Colonic mucosa (tissue), 4 donors: ENCODE measurements at regions not wholly inside any gene's neighbourhood (a gene's known extent, or its start where the extent isn't known, plus 50 kb on each side); places are given as distances from the start of the nearest gene placed in this dataset.
"Not testable (repeated sequence)": the region's sequence is repeated elsewhere in the genome, so short reads cannot be mapped to it uniquely, and the experiment has no call there.

Experiments used
- DNase-seq: peaks from one replicate; pipeline ENCODE4 v3.0.0-alpha.2; 2020
- H3K27ac ChIP-seq: fragments of 200-600 bp; one replicate; pipeline ENCODE4 v1.8.0; 2021
- H3K27me3 ChIP-seq: fragments of 200-600 bp; one replicate; pipeline ENCODE4 v1.8.0; 2021
- H3K36me3 ChIP-seq: fragments of 200-600 bp; one replicate; pipeline ENCODE4 v1.8.0; 2021
- H3K4me1 ChIP-seq: fragments of 200-600 bp; one replicate; pipeline ENCODE4 v1.8.0; 2021; ENCODE audit warnings: mild to moderate bottlenecking
- H3K4me3 ChIP-seq: fragments of 200-600 bp; one replicate; pipeline ENCODE4 v1.8.0; 2021
- H3K9ac ChIP-seq, 2 donors: one replicate each; pipeline ENCODE4 v1.7.0; 2013; ENCODE audit warnings: control low read depth in 2 of 2, low read depth in 2 of 2, low read length in 2 of 2
- H3K9me3 ChIP-seq: fragments of 200-600 bp; one replicate; pipeline ENCODE4 v1.8.0; 2021
- intact Hi-C: fragments of 100-400 bp; cut with DNase I; formaldehyde crosslinking; loops from one replicate; pipeline ENCODE4 v1.14.1; 2022
- TF ChIP-seq, protein P1 (sequence below): fragments of 200-600 bp; IDR thresholded peaks from one replicate; pipeline ENCODE4 v1.8.0; 2022; ENCODE audit warnings: antibody characterized with exemption, mild to moderate bottlenecking
- donor health status: healthy.
- donor health status: DM: no; HTN: no; CAD: no.
- donor health status: DM: no; HTN: no; CAD: no.

DNA sequence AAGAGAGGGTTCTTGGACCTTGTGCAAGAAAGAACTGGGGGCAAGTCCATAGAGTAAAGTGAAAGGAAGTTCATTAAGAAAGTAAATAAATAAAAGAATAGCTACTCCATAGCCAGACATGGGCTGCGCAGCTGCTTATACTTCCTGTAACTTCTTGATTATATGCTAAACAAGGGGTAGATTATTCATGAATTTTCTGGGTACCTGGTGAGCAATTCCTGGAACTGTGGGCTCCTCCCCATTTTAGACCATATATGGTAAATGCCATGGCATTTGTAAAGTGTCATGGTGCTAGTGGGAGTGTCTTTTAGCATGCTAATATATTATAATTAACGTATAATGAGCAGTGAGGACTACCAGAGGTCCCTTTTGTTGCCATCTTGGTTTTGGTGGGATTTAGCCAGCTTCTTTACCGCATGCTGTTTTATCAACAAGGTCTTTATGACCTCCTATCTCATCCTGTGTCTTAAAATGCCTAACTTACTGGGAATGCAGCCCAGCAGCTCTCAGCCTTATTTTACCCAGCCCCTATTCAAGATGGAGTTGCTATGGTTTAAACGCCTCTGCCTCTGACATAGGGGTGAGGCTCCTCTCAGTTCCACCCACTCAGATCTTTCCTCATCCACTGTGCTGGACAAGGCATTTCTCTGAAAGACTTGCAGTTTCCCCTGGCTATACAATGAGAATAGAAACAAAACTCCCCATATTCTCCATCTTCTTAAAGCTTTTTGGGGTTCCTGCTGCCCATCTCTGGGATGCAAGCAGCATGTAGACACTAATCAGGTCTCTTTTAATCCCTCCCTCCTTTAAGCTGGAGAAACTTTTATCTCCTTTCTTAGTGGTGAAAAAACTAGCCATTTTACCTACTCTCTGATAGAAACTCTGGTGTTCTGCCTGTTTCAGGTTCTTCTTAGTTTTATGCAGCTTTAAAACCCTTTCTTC lies 91.2 kb downstream of the ARRDC3 start:
- Histone ChIP-seq H3K4me1 (no peaks in the 10 kb centered on the region), H3K9me3 (no peaks in the 10 kb centered on the region), H3K27me3 (no peaks in the 10 kb centered on the region), H3K4me3 (no peak overlapping the region), H3K9ac (no peak overlapping the region), H3K27ac (no peak overlapping the region), H3K36me3 (no peaks in the 10 kb centered on the region)
- intact Hi-C loops: no loop called here
- TF ChIP-seq, protein P1, sequence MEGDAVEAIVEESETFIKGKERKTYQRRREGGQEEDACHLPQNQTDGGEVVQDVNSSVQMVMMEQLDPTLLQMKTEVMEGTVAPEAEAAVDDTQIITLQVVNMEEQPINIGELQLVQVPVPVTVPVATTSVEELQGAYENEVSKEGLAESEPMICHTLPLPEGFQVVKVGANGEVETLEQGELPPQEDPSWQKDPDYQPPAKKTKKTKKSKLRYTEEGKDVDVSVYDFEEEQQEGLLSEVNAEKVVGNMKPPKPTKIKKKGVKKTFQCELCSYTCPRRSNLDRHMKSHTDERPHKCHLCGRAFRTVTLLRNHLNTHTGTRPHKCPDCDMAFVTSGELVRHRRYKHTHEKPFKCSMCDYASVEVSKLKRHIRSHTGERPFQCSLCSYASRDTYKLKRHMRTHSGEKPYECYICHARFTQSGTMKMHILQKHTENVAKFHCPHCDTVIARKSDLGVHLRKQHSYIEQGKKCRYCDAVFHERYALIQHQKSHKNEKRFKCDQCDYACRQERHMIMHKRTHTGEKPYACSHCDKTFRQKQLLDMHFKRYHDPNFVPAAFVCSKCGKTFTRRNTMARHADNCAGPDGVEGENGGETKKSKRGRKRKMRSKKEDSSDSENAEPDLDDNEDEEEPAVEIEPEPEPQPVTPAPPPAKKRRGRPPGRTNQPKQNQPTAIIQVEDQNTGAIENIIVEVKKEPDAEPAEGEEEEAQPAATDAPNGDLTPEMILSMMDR: no peak
- DNase-seq: no peak

DNA sequence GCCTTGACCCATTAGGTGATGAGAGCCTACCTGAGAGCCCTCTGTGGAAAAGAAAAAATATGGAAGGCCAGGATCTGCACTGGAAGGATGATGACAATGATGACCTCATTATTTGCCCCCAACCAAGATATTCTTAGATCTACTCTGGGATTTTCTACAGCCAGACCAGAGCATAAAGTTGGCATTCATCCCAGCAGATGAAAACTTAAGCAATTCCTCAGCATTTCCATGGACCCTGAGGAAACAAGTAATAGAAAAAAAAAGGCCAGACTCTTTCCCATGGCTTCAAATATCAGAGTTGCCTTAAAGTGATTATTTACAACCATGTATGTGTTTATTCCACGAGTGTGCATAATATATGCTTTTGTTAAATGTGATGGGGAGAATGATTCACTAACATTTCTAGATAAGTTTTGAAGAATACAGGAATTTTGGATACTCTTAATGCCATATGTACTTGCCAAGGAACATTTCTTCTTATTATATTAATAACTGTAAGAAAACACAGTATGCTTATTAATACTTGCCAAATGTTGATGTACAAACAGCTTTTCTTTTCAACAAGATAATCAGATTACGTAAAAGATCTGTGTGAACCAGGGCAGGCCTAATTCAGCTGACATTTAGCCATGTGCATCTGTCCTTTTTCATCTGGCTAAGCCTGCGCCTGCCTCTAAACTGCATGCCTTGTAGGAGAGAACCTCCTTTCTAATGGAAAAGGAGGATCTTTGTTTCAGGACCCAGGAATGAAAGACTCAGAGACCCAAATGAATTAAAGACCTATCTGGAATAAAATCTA lies 94.8 kb downstream of the ARRDC3 start:
- Histone ChIP-seq H3K9me3 (no peaks in the 10 kb centered on the region), H3K36me3 (no peaks in the 10 kb centered on the region), H3K4me3 (no peak overlapping the region), H3K4me1 (no peaks in the 10 kb centered on the region), H3K27ac (no peak overlapping the region), H3K9ac (no peak overlapping the region), H3K27me3 (no peaks in the 10 kb centered on the region)
- no peak for DNase-seq
- TF ChIP-seq, protein P1: no peak
- intact Hi-C loops: no loop called here

DNA sequence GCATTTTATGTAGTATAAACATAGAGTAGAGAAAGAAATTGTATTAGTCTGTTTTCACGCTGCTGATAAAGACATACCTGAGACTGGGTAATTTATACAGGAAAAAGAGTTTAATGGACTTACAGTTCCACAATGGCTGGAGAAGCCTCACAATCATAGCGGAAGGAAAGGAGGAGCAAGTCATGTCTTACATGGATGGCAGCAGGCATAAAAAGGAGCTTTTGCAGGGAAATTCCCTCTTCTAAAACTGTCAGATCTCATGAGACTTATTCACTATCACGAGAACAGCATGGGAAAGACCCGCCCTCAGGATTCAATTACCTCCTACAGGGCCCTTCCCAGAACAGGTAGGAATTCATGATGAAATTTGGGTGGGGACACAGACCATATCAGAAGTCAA lies 98.1 kb downstream of the ARRDC3 start:
- H3K27ac ChIP-seq, intact Hi-C loops, H3K4me1 ChIP-seq, H3K36me3 ChIP-seq, H3K9me3 ChIP-seq, H3K4me3 ChIP-seq, H3K9ac ChIP-seq, H3K27me3 ChIP-seq, DNase-seq: not testable (repeated sequence)

DNA sequence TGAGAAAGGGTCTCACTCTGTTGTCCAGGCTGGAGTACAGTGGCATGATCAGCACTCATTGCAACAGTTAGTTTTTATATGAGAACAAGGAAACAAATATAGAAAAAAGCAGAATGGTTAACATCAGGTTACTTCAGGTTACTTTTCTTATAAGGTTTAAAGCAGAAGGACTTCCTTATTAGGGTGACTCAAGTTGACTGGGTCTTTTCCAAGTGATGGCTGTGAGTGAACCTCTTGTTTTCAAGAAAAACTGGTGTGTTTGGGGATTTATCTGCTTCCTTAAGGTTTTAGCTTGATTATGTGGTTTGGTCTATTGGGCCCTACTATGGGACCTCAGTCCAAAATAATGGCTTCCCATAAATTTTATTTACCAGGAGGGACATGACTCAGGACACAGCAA lies 99.2 kb downstream of the ARRDC3 start:
- no peak overlapping the region for H3K27ac ChIP-seq
- intact Hi-C loops: no loop called here
- no peak for DNase-seq

DNA sequence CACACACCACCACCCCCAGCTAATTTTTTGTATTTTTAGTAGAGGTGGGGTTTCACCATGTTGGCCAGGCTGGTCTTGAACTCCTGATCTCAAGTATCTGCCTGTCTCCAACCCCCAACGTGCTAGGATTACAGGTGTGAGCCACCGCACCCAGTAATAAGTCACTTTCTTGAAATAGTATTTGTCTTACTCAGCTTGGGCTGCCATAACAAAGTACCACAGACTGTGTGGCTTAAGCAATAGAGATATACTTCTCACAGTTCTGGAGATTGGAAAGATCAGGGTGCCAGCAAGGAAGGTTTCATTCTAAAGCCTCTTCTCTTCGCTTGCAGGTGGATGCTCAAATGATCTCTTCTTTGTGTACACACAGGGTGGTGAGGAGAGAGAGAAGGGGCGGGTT lies 99.8 kb downstream of the ARRDC3 start:
- intact Hi-C loops: no loop called here
- Histone ChIP-seq H3K27ac (no peak overlapping the region), H3K4me1 (no peaks in the 10 kb centered on the region), H3K4me3 (no peak overlapping the region), H3K36me3 (no peaks in the 10 kb centered on the region), H3K9me3 (no peaks in the 10 kb centered on the region), H3K27me3 (no peaks in the 10 kb centered on the region), H3K9ac (no peak overlapping the region)
- no peak for DNase-seq
- TF ChIP-seq, protein P1: no peak

More for the DNA sequence above, 99.2 kb downstream of the ARRDC3 start:
- no peak overlapping the region for H3K9ac ChIP-seq
- TF ChIP-seq, protein P1: no peak
- H3K9me3 ChIP-seq: no peaks in the 10 kb centered on the region
- no peaks in the 10 kb centered on the region for H3K27me3 ChIP-seq
- no peak overlapping the region for H3K4me3 ChIP-seq
- no peaks in the 10 kb centered on the region for H3K36me3 ChIP-seq
- no peaks in the 10 kb centered on the region for H3K4me1 ChIP-seq

DNA sequence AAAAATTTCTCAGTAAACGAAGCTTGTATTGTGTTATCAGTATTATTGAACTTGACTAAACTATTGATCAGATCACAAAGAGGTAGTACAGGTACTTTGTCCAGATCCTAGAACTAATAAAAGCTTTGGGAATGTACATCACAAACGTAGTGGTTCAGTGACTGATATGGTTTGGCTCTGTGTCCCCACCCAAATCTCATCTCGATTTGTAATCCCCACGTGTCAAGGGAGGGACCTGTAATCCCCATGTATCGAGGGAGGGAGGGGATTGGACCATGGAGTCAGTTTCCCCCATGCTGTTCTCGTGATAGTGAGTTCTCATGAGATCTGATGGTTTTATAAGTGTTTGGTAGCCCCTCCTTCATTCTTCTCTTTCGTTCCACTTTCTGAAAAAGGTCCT lies 100.9 kb downstream of the ARRDC3 start:
- Histone ChIP-seq H3K4me3 (no peak overlapping the region), H3K27me3 (no peaks in the 10 kb centered on the region), H3K4me1 (no peaks in the 10 kb centered on the region), H3K9me3 (no peaks in the 10 kb centered on the region), H3K9ac (no peak overlapping the region), H3K36me3 (no peaks in the 10 kb centered on the region), H3K27ac (no peak overlapping the region)
- DNase-seq: no peak
- TF ChIP-seq, protein P1: no peak
- intact Hi-C loops: no loop called here
